Heart left ventricle (tissue), 13 donors: ENCODE measurements at regions not wholly inside any gene's neighbourhood (a gene's known extent, or its start where the extent isn't known, plus 50 kb on each side); places are given as distances from the start of the nearest gene placed in this dataset.

Experiments used
- POLR2A ChIP-seq, 2 donors: fragments of 450-650 bp; IDR thresholded peaks; one replicate each; pipeline ENCODE4 v1.6.1; 2017; ENCODE audit warnings: antibody characterized with exemption in 2 of 2, mild to moderate bottlenecking in 2 of 2, moderate library complexity in 2 of 2
- TF ChIP-seq, protein P1 (sequence below), 12 donors: fragments of 200-600 bp; sonication (generic) in 4 of 12; IDR thresholded peaks; one replicate each; pipeline versions ENCODE4 v1.5.0 to v1.8.0; 2018 to 2022; ENCODE audit warnings: antibody characterized with exemption in 12 of 12, mild to moderate bottlenecking in 5 of 12
- donor health status: ischemic (EF 13 %, LVEDD 7.1; RV severe dilation, severe dysfunction).
- donor health status: DM: no; HTN: yes; CAD: no.
- donor health status: DM: no; HTN: no; CAD: no.
- donor health status: ischemic (EF 25% LVEDD 6.9; RV normal size, moderate dysfunction).
- donor health status: ischemic (EF 25% LVEDD 5.7; RV mildly dilated, moderate dysfunction).
- donor health status: ischemic (EF 35%, LVEDD 5.7; RV mildly dilated, moderate dysfunction).
- donor health status: nonischemic (EF 11% LVEDD 7.7; RV severe dilation, severe dysfunction).
- donor health status: DM: yes; HTN: yes; CAD: no.
- donor health status: PGD.
- donor health status: ischemic (EF 29% LVEDD 5.4; RV normal size, mild dysfunction).
- donor health status: nonischemic (EF 23%, LVEDD 6.1; RV moderate dilation, normal function).

DNA sequence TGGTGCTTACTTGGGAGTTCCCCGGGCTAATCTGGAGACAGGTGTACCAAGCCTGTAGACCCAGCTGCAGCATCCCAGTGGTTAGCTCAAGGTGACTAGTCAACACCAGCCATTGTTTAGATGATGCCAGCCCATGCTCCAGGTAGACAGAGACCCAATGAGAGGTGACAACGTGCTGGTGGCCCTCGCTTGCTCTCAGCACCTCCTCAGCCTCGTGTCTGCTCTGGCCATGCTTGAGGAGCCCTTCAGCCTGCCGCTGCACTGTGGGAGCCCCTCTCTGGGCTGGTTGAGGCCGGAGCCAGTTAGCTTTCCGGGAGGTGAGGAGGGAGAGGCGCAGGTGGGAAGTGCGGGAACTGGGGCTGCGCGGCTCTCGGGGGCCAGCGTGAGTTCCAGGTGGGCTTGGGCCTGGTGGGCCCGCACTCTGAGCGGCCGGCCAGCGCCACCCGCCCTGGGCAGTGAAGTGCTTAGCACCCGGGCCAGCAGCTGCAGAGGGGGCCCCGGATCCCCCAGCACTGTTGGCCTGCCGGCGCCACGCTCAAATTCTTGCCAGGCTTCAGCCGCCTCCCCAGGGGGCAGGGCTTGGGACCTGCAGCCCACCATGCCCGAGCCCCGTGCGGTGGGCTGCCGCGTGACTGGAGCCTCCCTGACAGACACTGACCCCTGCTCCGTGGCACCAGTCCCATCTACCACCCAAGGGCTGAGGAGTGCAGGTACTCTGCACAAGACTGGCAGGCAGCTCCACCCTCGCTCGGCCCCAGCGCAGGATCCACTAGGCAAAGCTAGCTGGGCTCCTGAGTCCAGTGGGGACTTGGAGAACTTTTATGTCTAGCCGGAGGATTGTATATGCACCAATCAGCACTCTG is 85.9 kb upstream of the VSTM2B start:
- TF ChIP-seq, protein P1, sequence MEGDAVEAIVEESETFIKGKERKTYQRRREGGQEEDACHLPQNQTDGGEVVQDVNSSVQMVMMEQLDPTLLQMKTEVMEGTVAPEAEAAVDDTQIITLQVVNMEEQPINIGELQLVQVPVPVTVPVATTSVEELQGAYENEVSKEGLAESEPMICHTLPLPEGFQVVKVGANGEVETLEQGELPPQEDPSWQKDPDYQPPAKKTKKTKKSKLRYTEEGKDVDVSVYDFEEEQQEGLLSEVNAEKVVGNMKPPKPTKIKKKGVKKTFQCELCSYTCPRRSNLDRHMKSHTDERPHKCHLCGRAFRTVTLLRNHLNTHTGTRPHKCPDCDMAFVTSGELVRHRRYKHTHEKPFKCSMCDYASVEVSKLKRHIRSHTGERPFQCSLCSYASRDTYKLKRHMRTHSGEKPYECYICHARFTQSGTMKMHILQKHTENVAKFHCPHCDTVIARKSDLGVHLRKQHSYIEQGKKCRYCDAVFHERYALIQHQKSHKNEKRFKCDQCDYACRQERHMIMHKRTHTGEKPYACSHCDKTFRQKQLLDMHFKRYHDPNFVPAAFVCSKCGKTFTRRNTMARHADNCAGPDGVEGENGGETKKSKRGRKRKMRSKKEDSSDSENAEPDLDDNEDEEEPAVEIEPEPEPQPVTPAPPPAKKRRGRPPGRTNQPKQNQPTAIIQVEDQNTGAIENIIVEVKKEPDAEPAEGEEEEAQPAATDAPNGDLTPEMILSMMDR (IDR thresholded peaks at IDR 0.05): no peak
- TF ChIP-seq POLR2A (IDR thresholded peaks at IDR 0.05): no peak
